B cell (primary cell): ENCODE measurements at regions not wholly inside any gene's neighbourhood (a gene's known extent, or its start where the extent isn't known, plus 50 kb on each side); places are given as distances from the start of the nearest gene placed in this dataset.

Source experiments
- EZH2 ChIP-seq: IDR thresholded peaks from 2 replicates; pipeline ENCODE4 v1.6.1; 2012; ENCODE audit warnings: borderline replicate concordance, low read depth, mild to moderate bottlenecking, moderate library complexity, low read length; ENCODE audit not compliant: insufficient read depth, poor library complexity, severe bottlenecking
- TF ChIP-seq, protein P1 (sequence below): fragments of 200-600 bp; IDR thresholded peaks from one replicate; pipeline ENCODE4 v1.8.0; 2022; ENCODE audit warnings: antibody characterized with exemption, mild to moderate bottlenecking

DNA sequence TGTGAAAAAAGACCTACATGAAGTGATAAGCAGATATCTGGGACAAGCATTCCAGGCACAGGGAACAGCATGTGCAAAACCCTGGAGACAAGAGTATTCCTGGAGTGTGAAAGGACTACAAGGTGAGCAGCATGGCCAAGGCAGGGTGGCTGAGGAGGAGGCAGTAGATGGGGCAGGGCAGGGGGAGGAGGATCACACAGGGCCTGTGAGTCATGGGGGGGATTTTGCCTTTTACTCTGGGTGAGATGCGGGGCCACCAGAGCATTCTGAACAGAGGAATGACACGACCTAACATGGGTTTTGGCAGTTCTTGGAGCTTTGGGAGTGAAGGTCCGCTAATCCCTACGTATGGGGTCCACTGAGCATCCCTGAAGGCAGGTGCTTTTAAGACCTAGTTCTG, 69.8 kb upstream of the CCN6 start:
- TF ChIP-seq, protein P1, sequence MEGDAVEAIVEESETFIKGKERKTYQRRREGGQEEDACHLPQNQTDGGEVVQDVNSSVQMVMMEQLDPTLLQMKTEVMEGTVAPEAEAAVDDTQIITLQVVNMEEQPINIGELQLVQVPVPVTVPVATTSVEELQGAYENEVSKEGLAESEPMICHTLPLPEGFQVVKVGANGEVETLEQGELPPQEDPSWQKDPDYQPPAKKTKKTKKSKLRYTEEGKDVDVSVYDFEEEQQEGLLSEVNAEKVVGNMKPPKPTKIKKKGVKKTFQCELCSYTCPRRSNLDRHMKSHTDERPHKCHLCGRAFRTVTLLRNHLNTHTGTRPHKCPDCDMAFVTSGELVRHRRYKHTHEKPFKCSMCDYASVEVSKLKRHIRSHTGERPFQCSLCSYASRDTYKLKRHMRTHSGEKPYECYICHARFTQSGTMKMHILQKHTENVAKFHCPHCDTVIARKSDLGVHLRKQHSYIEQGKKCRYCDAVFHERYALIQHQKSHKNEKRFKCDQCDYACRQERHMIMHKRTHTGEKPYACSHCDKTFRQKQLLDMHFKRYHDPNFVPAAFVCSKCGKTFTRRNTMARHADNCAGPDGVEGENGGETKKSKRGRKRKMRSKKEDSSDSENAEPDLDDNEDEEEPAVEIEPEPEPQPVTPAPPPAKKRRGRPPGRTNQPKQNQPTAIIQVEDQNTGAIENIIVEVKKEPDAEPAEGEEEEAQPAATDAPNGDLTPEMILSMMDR: no peak
- no peak for TF ChIP-seq EZH2
